Nephron (organoid): ENCODE measurements at regions not wholly inside any gene's neighbourhood (a gene's known extent, or its start where the extent isn't known, plus 50 kb on each side); places are given as distances from the start of the nearest gene placed in this dataset.

ENCODE experiments used
- H3K27ac Mint-ChIP-seq, 3 experiments: 2 replicates each; pipeline ENCODE4 v1.8.0; 2020; ENCODE audit warnings: mixed read lengths in 3 of 3, mild to moderate bottlenecking in 2 of 3, moderate library complexity in 1 of 3
- H3K27me3 Mint-ChIP-seq: 2 replicates; pipeline ENCODE4 v1.8.0; 2021; ENCODE audit warnings: low read depth, mild to moderate bottlenecking, moderate library complexity, mixed read lengths
- H3K36me3 Mint-ChIP-seq: 2 replicates; pipeline ENCODE4 v1.8.0; 2020; ENCODE audit warnings: low read depth, mixed read lengths
- H3K4me1 Mint-ChIP-seq: 2 replicates; pipeline ENCODE4 v1.8.0; 2020; ENCODE audit warnings: mixed read lengths
- H3K4me3 Mint-ChIP-seq, 3 experiments: 2 replicates each; pipeline ENCODE4 v1.8.0; 2020; ENCODE audit warnings: mild to moderate bottlenecking in 3 of 3, mixed read lengths in 3 of 3, moderate library complexity in 2 of 3
- H3K9me3 Mint-ChIP-seq: 2 replicates; pipeline ENCODE4 v1.8.0; 2020; ENCODE audit warnings: mixed read lengths
- TF ChIP-seq, protein P1 (sequence below), 3 experiments: fragments of 200-600 bp; sonication (generic); IDR thresholded peaks; one replicate each; pipeline ENCODE4 v1.5.0; 2021; ENCODE audit warnings: antibody characterized with exemption in 3 of 3; ENCODE audit not compliant: unreplicated experiment in 3 of 3

DNA sequence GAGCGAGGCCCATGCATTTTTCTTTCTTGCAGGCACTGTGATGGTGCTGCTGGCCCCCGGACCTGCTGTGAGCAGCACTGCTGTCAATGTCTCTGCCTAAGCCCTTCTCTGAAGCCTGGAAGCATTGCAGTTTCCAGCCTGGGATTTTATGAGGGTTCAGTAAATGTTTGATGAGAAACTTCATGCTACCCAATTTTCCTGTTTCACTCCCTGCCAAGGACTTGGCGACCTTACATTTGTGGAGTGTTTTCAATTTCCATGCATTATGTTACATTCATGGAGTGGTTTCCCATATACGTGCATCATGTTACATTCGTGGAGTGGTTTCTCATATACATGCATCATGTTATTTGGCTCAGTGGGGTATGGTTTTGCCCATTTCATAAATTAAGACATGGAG lies 90.7 kb upstream of the PTCH1 start:
- no peaks in the 10 kb centered on the region for H3K9me3 Mint-ChIP-seq
- H3K4me1 Mint-ChIP-seq = peaks cover 28% of the 10 kb centered on the region
- peak overlapping the region in 2 of 3 experiments; percentile 2 to 26 for H3K4me3 Mint-ChIP-seq
- H3K27me3 Mint-ChIP-seq = peaks cover 26% of the 10 kb centered on the region
- TF ChIP-seq, protein P1, sequence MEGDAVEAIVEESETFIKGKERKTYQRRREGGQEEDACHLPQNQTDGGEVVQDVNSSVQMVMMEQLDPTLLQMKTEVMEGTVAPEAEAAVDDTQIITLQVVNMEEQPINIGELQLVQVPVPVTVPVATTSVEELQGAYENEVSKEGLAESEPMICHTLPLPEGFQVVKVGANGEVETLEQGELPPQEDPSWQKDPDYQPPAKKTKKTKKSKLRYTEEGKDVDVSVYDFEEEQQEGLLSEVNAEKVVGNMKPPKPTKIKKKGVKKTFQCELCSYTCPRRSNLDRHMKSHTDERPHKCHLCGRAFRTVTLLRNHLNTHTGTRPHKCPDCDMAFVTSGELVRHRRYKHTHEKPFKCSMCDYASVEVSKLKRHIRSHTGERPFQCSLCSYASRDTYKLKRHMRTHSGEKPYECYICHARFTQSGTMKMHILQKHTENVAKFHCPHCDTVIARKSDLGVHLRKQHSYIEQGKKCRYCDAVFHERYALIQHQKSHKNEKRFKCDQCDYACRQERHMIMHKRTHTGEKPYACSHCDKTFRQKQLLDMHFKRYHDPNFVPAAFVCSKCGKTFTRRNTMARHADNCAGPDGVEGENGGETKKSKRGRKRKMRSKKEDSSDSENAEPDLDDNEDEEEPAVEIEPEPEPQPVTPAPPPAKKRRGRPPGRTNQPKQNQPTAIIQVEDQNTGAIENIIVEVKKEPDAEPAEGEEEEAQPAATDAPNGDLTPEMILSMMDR (IDR thresholded peaks at IDR 0.05; ENCODE audit: unreplicated experiment in 3 of 3) = no peak
- H3K27ac Mint-ChIP-seq = peak overlapping the region; percentile 24 to 77 (median 39)
- H3K36me3 Mint-ChIP-seq = no peaks in the 10 kb centered on the region

- H3K27me3 Mint-ChIP-seq = peaks cover 26% of the 10 kb centered on the region
- peak overlapping the region; percentile 75 to 77 (median 76) for H3K27ac Mint-ChIP-seq
- no peaks in the 10 kb centered on the region for H3K9me3 Mint-ChIP-seq
- no peak overlapping the region for H3K4me3 Mint-ChIP-seq
- TF ChIP-seq, protein P1 (IDR thresholded peaks at IDR 0.05; ENCODE audit: unreplicated experiment in 3 of 3) = no peak
- peaks cover 28% of the 10 kb centered on the region for H3K4me1 Mint-ChIP-seq
- no peaks in the 10 kb centered on the region for H3K36me3 Mint-ChIP-seq
Observed at GRCh38 chr9:95606489-95607350, 89.9 kb upstream of the PTCH1 start.

DNA sequence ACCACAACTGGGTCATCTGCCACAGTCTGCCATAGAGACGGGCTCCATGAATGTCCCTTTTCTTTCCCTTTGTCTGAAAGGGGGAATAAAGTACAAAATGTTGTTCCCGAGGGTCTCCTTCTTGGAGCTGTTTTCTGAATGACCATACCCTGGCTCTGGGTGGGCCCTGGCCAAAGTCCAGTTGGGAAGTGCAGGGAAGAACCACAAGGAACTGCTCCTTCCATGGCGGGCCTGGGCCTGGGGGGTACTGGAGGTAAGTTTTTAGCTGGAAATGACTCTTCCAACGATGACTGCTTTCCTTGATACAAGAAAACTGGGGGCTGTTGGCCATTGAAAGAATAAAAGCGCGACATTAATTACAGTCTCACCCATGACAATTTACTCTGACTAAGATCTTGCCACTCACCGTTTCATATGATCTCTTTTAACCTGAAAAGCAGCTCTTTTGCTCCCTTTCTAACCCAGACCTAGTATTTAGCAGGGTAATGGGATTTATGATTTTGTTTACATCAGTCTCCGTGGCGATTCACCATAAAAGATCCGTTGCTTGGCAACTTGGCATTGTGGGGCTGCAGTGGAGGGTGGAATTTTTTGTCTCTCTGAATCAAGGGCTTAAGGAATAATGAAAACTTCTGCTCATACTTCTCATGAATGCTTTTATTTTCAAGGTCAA lies 89.2 kb upstream of the PTCH1 start:
- Mint-ChIP-seq H3K9me3 (no peaks in the 10 kb centered on the region), H3K36me3 (no peaks in the 10 kb centered on the region), H3K27me3 (peaks cover 26% of the 10 kb centered on the region), H3K27ac (peak overlapping the region; percentile 71 to 76 (median 75)), H3K4me1 (peaks cover 28% of the 10 kb centered on the region), H3K4me3 (no peak overlapping the region)
- TF ChIP-seq, protein P1 (IDR thresholded peaks at IDR 0.05; ENCODE audit: unreplicated experiment in 3 of 3) = no peak

DNA sequence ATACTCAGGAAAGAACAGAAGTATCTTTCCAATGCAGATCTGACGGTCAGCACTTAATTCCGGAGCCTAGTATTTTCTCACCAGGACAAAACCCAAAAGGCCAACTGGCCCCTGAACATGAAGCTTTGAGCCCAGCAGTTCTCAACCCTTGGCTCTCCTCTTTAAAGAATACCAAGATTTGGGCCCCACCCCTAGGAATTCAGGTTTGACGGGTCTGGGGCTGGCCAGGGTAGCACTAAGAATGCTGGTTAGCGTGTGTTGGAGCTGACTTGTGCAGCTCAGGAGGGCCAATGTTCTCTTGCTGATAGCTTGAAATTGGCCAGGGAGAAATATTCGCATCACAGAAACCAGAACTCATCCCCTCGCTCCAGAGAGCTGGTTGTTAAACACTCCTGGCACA lies 88.3 kb upstream of the PTCH1 start:
- no peaks in the 10 kb centered on the region for H3K9me3 Mint-ChIP-seq
- no peak overlapping the region for H3K27ac Mint-ChIP-seq
- peaks cover 28% of the 10 kb centered on the region for H3K4me1 Mint-ChIP-seq
- H3K4me3 Mint-ChIP-seq = no peak overlapping the region
- H3K27me3 Mint-ChIP-seq = peaks cover 23% of the 10 kb centered on the region
- TF ChIP-seq, protein P1 (IDR thresholded peaks at IDR 0.05; ENCODE audit: unreplicated experiment in 3 of 3) = no peak
- no peaks in the 10 kb centered on the region for H3K36me3 Mint-ChIP-seq

DNA sequence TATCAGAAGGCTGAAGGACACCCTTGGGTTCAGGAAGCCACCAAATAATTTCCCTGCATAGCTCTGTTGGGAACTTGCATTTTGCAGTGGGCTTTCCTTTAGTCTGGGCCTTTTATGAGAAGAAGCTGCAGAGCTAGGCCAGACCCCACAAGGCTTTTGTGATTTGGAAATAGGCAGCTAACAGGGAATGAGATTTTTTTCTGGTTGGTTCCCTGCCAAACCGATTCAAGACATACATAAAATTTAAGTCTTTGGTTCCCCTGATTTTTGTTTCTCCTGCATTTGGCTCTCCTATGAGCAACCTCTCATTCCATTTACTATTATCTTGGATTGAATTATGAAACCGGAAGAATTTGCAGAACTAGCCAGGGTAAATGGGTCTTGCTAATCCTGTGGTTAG lies 81.5 kb upstream of the PTCH1 start:
- peaks cover 7% of the 10 kb centered on the region for H3K27me3 Mint-ChIP-seq
- H3K9me3 Mint-ChIP-seq = no peaks in the 10 kb centered on the region
- H3K27ac Mint-ChIP-seq = peak overlapping the region; percentile 12 to 89 (median 89)
- no peaks in the 10 kb centered on the region for H3K36me3 Mint-ChIP-seq
- H3K4me1 Mint-ChIP-seq = peaks cover 15% of the 10 kb centered on the region
- TF ChIP-seq, protein P1 (IDR thresholded peaks at IDR 0.05; ENCODE audit: unreplicated experiment in 3 of 3) = no peak
- H3K4me3 Mint-ChIP-seq = no peak overlapping the region
